ENCODE measurements at regions not wholly inside any gene's neighbourhood (a gene's known extent, or its start where the extent isn't known, plus 50 kb on each side); places are given as distances from the start of the nearest gene placed in this dataset.

- H3K4me1 Mint-ChIP-seq (ENCODE audit: low read depth, unreplicated experiment), result no peaks in the 10 kb centered on the region
- no peak overlapping the region for H3K4me3 ChIP-seq (ENCODE audit: insufficient read depth, low read depth, low read length)
- no peaks in the 10 kb centered on the region for H3K4me1 ChIP-seq (ENCODE audit: insufficient read depth, low read length)
- no peaks in the 10 kb centered on the region for H3K79me2 ChIP-seq (ENCODE audit: insufficient read depth, low read length)
- no peaks in the 10 kb centered on the region for H3K27me3 Mint-ChIP-seq (ENCODE audit: low read depth, unreplicated experiment)
- H3K36me3 Mint-ChIP-seq (ENCODE audit: low read depth, unreplicated experiment), result no peaks in the 10 kb centered on the region
- H3K9ac ChIP-seq (ENCODE audit: low read length), result no peak overlapping the region
- no peaks in the 10 kb centered on the region for H4K20me1 ChIP-seq (ENCODE audit: insufficient read depth, low read length)
- no peaks in the 10 kb centered on the region for H3K9me3 Mint-ChIP-seq (ENCODE audit: unreplicated experiment)
- no peak for FAIRE-seq
- no peaks in the 10 kb centered on the region for H3K36me3 ChIP-seq (ENCODE audit: insufficient read depth, low read length)
- no peak overlapping the region for H3K27ac ChIP-seq (ENCODE audit: low read depth, low read length)
- no peak overlapping the region for H3K27ac Mint-ChIP-seq (ENCODE audit: unreplicated experiment)
- no peaks in the 10 kb centered on the region for H3K27me3 ChIP-seq (ENCODE audit: insufficient read depth, low read length)
- no peaks in the 10 kb centered on the region for H3K9me3 ChIP-seq (ENCODE audit: insufficient read depth, low read depth, low read length)
- H3K4me3 Mint-ChIP-seq (ENCODE audit: unreplicated experiment), result no peak overlapping the region
- H3K4me2 ChIP-seq (ENCODE audit: low read length), result no peak overlapping the region
- no peak for TF ChIP-seq CTCF (IDR thresholded peaks at IDR 0.05; ENCODE audit: insufficient read depth, low read depth, low read length)
- no peak for TF ChIP-seq EZH2 (IDR thresholded peaks at IDR 0.05; ENCODE audit: insufficient read depth, low read length)
- no peak for DNase-seq (ENCODE audit: low read depth)
- no peak overlapping the region for H2AFZ ChIP-seq (ENCODE audit: low read depth, low read length)
These were observed 475.7 kb downstream of the CCER1 start for GRCh38 chr12:90479237-90479636.

GRCh38 chr12:90473831-90474230 is 481.1 kb downstream of the CCER1 start:
- Histone ChIP-seq H4K20me1 (ENCODE audit: insufficient read depth, low read length) (no peaks in the 10 kb centered on the region), H2AFZ (ENCODE audit: low read depth, low read length) (no peak overlapping the region), H3K27me3 (ENCODE audit: insufficient read depth, low read length) (no peaks in the 10 kb centered on the region), H3K36me3 (ENCODE audit: insufficient read depth, low read length) (no peaks in the 10 kb centered on the region), H3K9me3 (ENCODE audit: insufficient read depth, low read depth, low read length) (no peaks in the 10 kb centered on the region), H3K79me2 (ENCODE audit: insufficient read depth, low read length) (no peaks in the 10 kb centered on the region), H3K27ac (ENCODE audit: low read depth, low read length) (no peak overlapping the region), H3K4me1 (ENCODE audit: insufficient read depth, low read length) (no peaks in the 10 kb centered on the region), H3K4me3 (ENCODE audit: insufficient read depth, low read depth, low read length) (no peak overlapping the region), H3K4me2 (ENCODE audit: low read length) (no peak overlapping the region), H3K9ac (ENCODE audit: low read length) (no peak overlapping the region)
- no peaks in the 10 kb centered on the region for H3K36me3 Mint-ChIP-seq (ENCODE audit: low read depth, unreplicated experiment)
- no peaks in the 10 kb centered on the region for H3K9me3 Mint-ChIP-seq (ENCODE audit: unreplicated experiment)
- no peaks in the 10 kb centered on the region for H3K27me3 Mint-ChIP-seq (ENCODE audit: low read depth, unreplicated experiment)
- TF ChIP-seq EZH2 (IDR thresholded peaks at IDR 0.05; ENCODE audit: insufficient read depth, low read length), result no peak
- no peak overlapping the region for H3K27ac Mint-ChIP-seq (ENCODE audit: unreplicated experiment)
- no peaks in the 10 kb centered on the region for H3K4me1 Mint-ChIP-seq (ENCODE audit: low read depth, unreplicated experiment)
- FAIRE-seq (no peak), DNase-seq (ENCODE audit: low read depth) (no peak)
- H3K4me3 Mint-ChIP-seq (ENCODE audit: unreplicated experiment), result no peak overlapping the region

GRCh38 chr12:90460681-90461080 is 494.3 kb downstream of the CCER1 start:
- Histone ChIP-seq H3K9ac (ENCODE audit: low read length) (no peak overlapping the region), H3K9me3 (ENCODE audit: insufficient read depth, low read depth, low read length) (no peaks in the 10 kb centered on the region), H2AFZ (ENCODE audit: low read depth, low read length) (no peak overlapping the region), H3K27ac (ENCODE audit: low read depth, low read length) (no peak overlapping the region), H3K79me2 (ENCODE audit: insufficient read depth, low read length) (no peaks in the 10 kb centered on the region), H3K27me3 (ENCODE audit: insufficient read depth, low read length) (no peaks in the 10 kb centered on the region), H3K36me3 (ENCODE audit: insufficient read depth, low read length) (no peaks in the 10 kb centered on the region), H3K4me1 (ENCODE audit: insufficient read depth, low read length) (no peaks in the 10 kb centered on the region), H3K4me2 (ENCODE audit: low read length) (no peak overlapping the region), H4K20me1 (ENCODE audit: insufficient read depth, low read length) (no peaks in the 10 kb centered on the region), H3K4me3 (ENCODE audit: insufficient read depth, low read depth, low read length) (no peak overlapping the region)
- H3K4me1 Mint-ChIP-seq (ENCODE audit: low read depth, unreplicated experiment), result no peaks in the 10 kb centered on the region
- TF ChIP-seq EZH2 (IDR thresholded peaks at IDR 0.05; ENCODE audit: insufficient read depth, low read length) (no peak), CTCF (IDR thresholded peaks at IDR 0.05; ENCODE audit: insufficient read depth, low read depth, low read length) (no peak)
- FAIRE-seq (no peak), DNase-seq (ENCODE audit: low read depth) (no peak)
- no peak overlapping the region for H3K4me3 Mint-ChIP-seq (ENCODE audit: unreplicated experiment)
- no peak overlapping the region for H3K27ac Mint-ChIP-seq (ENCODE audit: unreplicated experiment)
- no peaks in the 10 kb centered on the region for H3K27me3 Mint-ChIP-seq (ENCODE audit: low read depth, unreplicated experiment)
- H3K9me3 Mint-ChIP-seq (ENCODE audit: unreplicated experiment), result no peaks in the 10 kb centered on the region
- no peaks in the 10 kb centered on the region for H3K36me3 Mint-ChIP-seq (ENCODE audit: low read depth, unreplicated experiment)
